CMK (cell line): ENCODE measurements at regions not wholly inside any gene's neighbourhood (a gene's known extent, or its start where the extent isn't known, plus 50 kb on each side); places are given as distances from the start of the nearest gene placed in this dataset.
"Not testable (repeated sequence)": the region's sequence is repeated elsewhere in the genome, so short reads cannot be mapped to it uniquely, and the experiment has no call there.

ENCODE experiments used
- DNase-seq: peaks from one replicate; pipeline ENCODE4 v3.0.0-alpha.2; 2010; ENCODE audit warnings: low read depth

GRCh38 chr7:32680259-32681173 is 185.2 kb downstream of the AVL9 start:
- DNase-seq: no peak

GRCh38 chr7:32679192-32679591 is 183.9 kb downstream of the AVL9 start:
- no peak for DNase-seq

GRCh38 chr7:32677593-32677992 is 182.3 kb downstream of the AVL9 start:
- no peak for DNase-seq

- DNase-seq: no peak
Observed at GRCh38 chr7:32676249-32676941, 181.1 kb downstream of the AVL9 start.

- no peak for DNase-seq
Observed at GRCh38 chr7:32673275-32673983, 178.1 kb downstream of the AVL9 start.

- no peak for DNase-seq
Observed at GRCh38 chr7:32670110-32671025, 175.1 kb downstream of the AVL9 start.

GRCh38 chr7:32669173-32669870 is 174.0 kb downstream of the AVL9 start:
- DNase-seq: not testable (repeated sequence)

GRCh38 chr7:32668387-32669097 is 173.3 kb downstream of the AVL9 start:
- not testable (repeated sequence) for DNase-seq

- not testable (repeated sequence) for DNase-seq
Observed at GRCh38 chr7:32667586-32667985, 172.3 kb downstream of the AVL9 start.

- DNase-seq: not testable (repeated sequence)
Observed at GRCh38 chr7:32663805-32664211, 168.5 kb downstream of the AVL9 start.

- not testable (repeated sequence) for DNase-seq
Observed at GRCh38 chr7:32662509-32662908, 167.2 kb downstream of the AVL9 start.

- no peak for DNase-seq
Observed at GRCh38 chr7:32661929-32662328, 166.6 kb downstream of the AVL9 start.

GRCh38 chr7:32661501-32661900 is 166.2 kb downstream of the AVL9 start:
- DNase-seq: no peak

- no peak for DNase-seq
Observed at GRCh38 chr7:32660936-32661335, 165.6 kb downstream of the AVL9 start.

- no peak for DNase-seq
Observed at GRCh38 chr7:32659853-32660252, 164.6 kb downstream of the AVL9 start.

GRCh38 chr7:32658467-32658869 is 163.2 kb downstream of the AVL9 start:
- DNase-seq: no peak

GRCh38 chr7:32658034-32658433 is 162.7 kb downstream of the AVL9 start:
- no peak for DNase-seq

- not testable (repeated sequence) for DNase-seq
Observed at GRCh38 chr7:32654549-32654948, 159.3 kb downstream of the AVL9 start.

GRCh38 chr7:32650356-32650755 is 155.1 kb downstream of the AVL9 start:
- not testable (repeated sequence) for DNase-seq
